ENCODE measurements at regions not wholly inside any gene's neighbourhood (a gene's known extent, or its start where the extent isn't known, plus 50 kb on each side); places are given as distances from the start of the nearest gene placed in this dataset.

GRCh38 chr15:87219650-87220615, 1036.6 kb downstream of the NTRK3 start:
- H3K36me3 ChIP-seq (ENCODE audit: low read depth), result no peaks in the 10 kb centered on the region
- H3K9me3 ChIP-seq (ENCODE audit: severe bottlenecking), result no peaks in the 10 kb centered on the region
- H3K4me1 ChIP-seq (ENCODE audit: insufficient read depth, poor library complexity, severe bottlenecking), result peaks cover 15% of the 10 kb centered on the region
- H3K27ac ChIP-seq (ENCODE audit: poor library complexity, severe bottlenecking), result peak overlapping the region; percentile 45
- TF ChIP-seq, protein P1, sequence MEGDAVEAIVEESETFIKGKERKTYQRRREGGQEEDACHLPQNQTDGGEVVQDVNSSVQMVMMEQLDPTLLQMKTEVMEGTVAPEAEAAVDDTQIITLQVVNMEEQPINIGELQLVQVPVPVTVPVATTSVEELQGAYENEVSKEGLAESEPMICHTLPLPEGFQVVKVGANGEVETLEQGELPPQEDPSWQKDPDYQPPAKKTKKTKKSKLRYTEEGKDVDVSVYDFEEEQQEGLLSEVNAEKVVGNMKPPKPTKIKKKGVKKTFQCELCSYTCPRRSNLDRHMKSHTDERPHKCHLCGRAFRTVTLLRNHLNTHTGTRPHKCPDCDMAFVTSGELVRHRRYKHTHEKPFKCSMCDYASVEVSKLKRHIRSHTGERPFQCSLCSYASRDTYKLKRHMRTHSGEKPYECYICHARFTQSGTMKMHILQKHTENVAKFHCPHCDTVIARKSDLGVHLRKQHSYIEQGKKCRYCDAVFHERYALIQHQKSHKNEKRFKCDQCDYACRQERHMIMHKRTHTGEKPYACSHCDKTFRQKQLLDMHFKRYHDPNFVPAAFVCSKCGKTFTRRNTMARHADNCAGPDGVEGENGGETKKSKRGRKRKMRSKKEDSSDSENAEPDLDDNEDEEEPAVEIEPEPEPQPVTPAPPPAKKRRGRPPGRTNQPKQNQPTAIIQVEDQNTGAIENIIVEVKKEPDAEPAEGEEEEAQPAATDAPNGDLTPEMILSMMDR (IDR thresholded peaks at IDR 0.05; ENCODE audit: poor library complexity, severe bottlenecking), result no peak
- no peak overlapping the region for H3K4me3 ChIP-seq (ENCODE audit: severe bottlenecking)
- ATAC-seq (ENCODE audit: low read depth) (peak; percentile 85), DNase-seq (ENCODE audit: low spot score) (peak; percentile 71)
- H3K27me3 ChIP-seq (ENCODE audit: insufficient read depth, poor library complexity, severe bottlenecking), result no peaks in the 10 kb centered on the region

DNA sequence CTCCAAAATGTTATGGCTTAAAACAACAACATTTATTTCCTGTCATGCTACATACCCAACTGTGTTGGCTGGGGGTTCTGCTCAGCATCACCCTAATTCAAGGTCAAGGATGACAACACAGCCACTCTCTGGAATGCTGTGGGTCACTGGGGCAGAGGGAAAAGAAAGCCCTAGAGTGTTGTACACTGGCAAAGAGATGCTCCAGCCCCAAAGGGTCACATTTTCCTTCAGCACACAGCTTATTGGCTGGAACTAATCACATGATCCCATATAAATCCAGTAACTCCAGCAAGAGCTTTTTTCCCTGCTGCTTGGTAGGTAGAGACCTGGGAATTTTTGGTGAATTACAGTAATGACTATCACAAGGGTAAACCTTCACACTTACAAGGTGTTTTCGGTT, 1041.4 kb downstream of the NTRK3 start:
- ATAC-seq (ENCODE audit: low read depth), result no peak
- Histone ChIP-seq H3K27me3 (ENCODE audit: insufficient read depth, poor library complexity, severe bottlenecking) (no peaks in the 10 kb centered on the region), H3K4me3 (ENCODE audit: severe bottlenecking) (no peak overlapping the region), H3K27ac (ENCODE audit: poor library complexity, severe bottlenecking) (no peak overlapping the region), H3K4me1 (ENCODE audit: insufficient read depth, poor library complexity, severe bottlenecking) (peaks cover 28% of the 10 kb centered on the region), H3K36me3 (ENCODE audit: low read depth) (no peaks in the 10 kb centered on the region), H3K9me3 (ENCODE audit: severe bottlenecking) (no peaks in the 10 kb centered on the region)
- no peak for DNase-seq (ENCODE audit: low spot score)
- TF ChIP-seq, protein P1 (IDR thresholded peaks at IDR 0.05; ENCODE audit: poor library complexity, severe bottlenecking), result no peak

- H3K27ac ChIP-seq (ENCODE audit: poor library complexity, severe bottlenecking), result no peak overlapping the region
- no peaks in the 10 kb centered on the region for H3K36me3 ChIP-seq (ENCODE audit: low read depth)
- H3K27me3 ChIP-seq (ENCODE audit: insufficient read depth, poor library complexity, severe bottlenecking), result no peaks in the 10 kb centered on the region
- peaks cover 27% of the 10 kb centered on the region for H3K4me1 ChIP-seq (ENCODE audit: insufficient read depth, poor library complexity, severe bottlenecking)
- TF ChIP-seq, protein P1 (IDR thresholded peaks at IDR 0.05; ENCODE audit: poor library complexity, severe bottlenecking), result no peak
- ATAC-seq (ENCODE audit: low read depth), result no peak
- no peak overlapping the region for H3K4me3 ChIP-seq (ENCODE audit: severe bottlenecking)
- DNase-seq (ENCODE audit: low spot score), result no peak
- H3K9me3 ChIP-seq (ENCODE audit: severe bottlenecking), result no peaks in the 10 kb centered on the region
Observed at GRCh38 chr15:87213626-87214025, 1042.9 kb downstream of the NTRK3 start.

GRCh38 chr15:87212041-87212440, 1044.5 kb downstream of the NTRK3 start:
- no peak overlapping the region for H3K4me3 ChIP-seq (ENCODE audit: severe bottlenecking)
- no peaks in the 10 kb centered on the region for H3K9me3 ChIP-seq (ENCODE audit: severe bottlenecking)
- H3K4me1 ChIP-seq (ENCODE audit: insufficient read depth, poor library complexity, severe bottlenecking), result peaks cover 38% of the 10 kb centered on the region
- TF ChIP-seq, protein P1 (IDR thresholded peaks at IDR 0.05; ENCODE audit: poor library complexity, severe bottlenecking), result no peak
- no peaks in the 10 kb centered on the region for H3K27me3 ChIP-seq (ENCODE audit: insufficient read depth, poor library complexity, severe bottlenecking)
- peak; percentile 18; the same call in 2 of the 3 replicates for ATAC-seq (ENCODE audit: low read depth)
- H3K36me3 ChIP-seq (ENCODE audit: low read depth), result no peaks in the 10 kb centered on the region
- H3K27ac ChIP-seq (ENCODE audit: poor library complexity, severe bottlenecking), result peak overlapping the region; percentile 4
- DNase-seq (ENCODE audit: low spot score), result no peak

- peaks cover 38% of the 10 kb centered on the region for H3K4me1 ChIP-seq (ENCODE audit: insufficient read depth, poor library complexity, severe bottlenecking)
- H3K27me3 ChIP-seq (ENCODE audit: insufficient read depth, poor library complexity, severe bottlenecking), result no peaks in the 10 kb centered on the region
- H3K27ac ChIP-seq (ENCODE audit: poor library complexity, severe bottlenecking), result peak overlapping the region; percentile 4
- H3K36me3 ChIP-seq (ENCODE audit: low read depth), result no peaks in the 10 kb centered on the region
- TF ChIP-seq, protein P1 (IDR thresholded peaks at IDR 0.05; ENCODE audit: poor library complexity, severe bottlenecking), result no peak
- no peaks in the 10 kb centered on the region for H3K9me3 ChIP-seq (ENCODE audit: severe bottlenecking)
- H3K4me3 ChIP-seq (ENCODE audit: severe bottlenecking), result no peak overlapping the region
- no peak for DNase-seq (ENCODE audit: low spot score)
- ATAC-seq (ENCODE audit: low read depth), result no peak
Observed at GRCh38 chr15:87211547-87211946, 1045.0 kb downstream of the NTRK3 start.

Measured in RWPE2 (cell line).